Gastroesophageal sphincter (tissue), 4 donors: ENCODE measurements at regions not wholly inside any gene's neighbourhood (a gene's known extent, or its start where the extent isn't known, plus 50 kb on each side); places are given as distances from the start of the nearest gene placed in this dataset.

Experiments
- ATAC-seq: fragments of 150-250 bp; one replicate; pipeline ENCODE4 v1.9.1; 2016; ENCODE audit warnings: mild to moderate bottlenecking, moderate library complexity
- H3K27ac ChIP-seq, 4 donors: fragments of 200-600 bp; sonication (generic) in 3 of 4; 1 replicate in 3 of 4; 2 replicates in 1 of 4; pipeline ENCODE4 v1.5.1; 2016 to 2019
- H3K27me3 ChIP-seq: fragments of 200-600 bp; sonication (generic); one replicate; pipeline ENCODE4 v1.5.1; 2019
- H3K36me3 ChIP-seq, 2 donors: fragments of 200-600 bp; sonication (generic); one replicate each; pipeline ENCODE4 v1.5.1; 2019; ENCODE audit warnings: control low read depth in 1 of 2
- H3K4me1 ChIP-seq, 3 donors: fragments of 200-600 bp; sonication (generic); 1 replicate in 2 of 3; 2 replicates in 1 of 3; pipeline ENCODE4 v1.5.1; 2016 to 2019; ENCODE audit warnings: control low read depth in 2 of 3
- H3K4me3 ChIP-seq, 2 donors: fragments of 200-600 bp; sonication (generic); one replicate each; pipeline ENCODE4 v1.5.1; 2019; ENCODE audit warnings: mild to moderate bottlenecking in 1 of 2, moderate library complexity in 1 of 2
- H3K9me3 ChIP-seq, 3 donors: fragments of 200-600 bp; sonication (generic); one replicate each; pipeline ENCODE4 v1.5.1; 2017 to 2019; ENCODE audit warnings: control low read depth in 2 of 3
- CTCF ChIP-seq, 4 experiments: fragments of 200-600 bp in 2 of 4; fragments of 450-650 bp in 2 of 4; sonication (generic) in 1 of 4; IDR thresholded peaks; one replicate each; pipeline ENCODE4 v1.5.1; 2017 to 2019; ENCODE audit warnings: antibody characterized with exemption in 4 of 4, mild to moderate bottlenecking in 2 of 4, moderate library complexity in 2 of 4
- EP300 ChIP-seq: sonication (generic); formaldehyde crosslinking; IDR thresholded peaks from one replicate; pipeline ENCODE4 v1.6.1; 2017; ENCODE audit warnings: antibody characterized with exemption, mild to moderate bottlenecking
- POLR2A ChIP-seq, 2 donors: fragments of 450-650 bp; IDR thresholded peaks; one replicate each; pipeline ENCODE4 v1.6.1; 2017; ENCODE audit warnings: antibody characterized with exemption in 2 of 2, mild to moderate bottlenecking in 2 of 2, moderate library complexity in 1 of 2
- POLR2AphosphoS5 ChIP-seq: sonication (generic); formaldehyde crosslinking; IDR thresholded peaks from one replicate; pipeline ENCODE4 v1.6.1; 2017; ENCODE audit warnings: antibody characterized with exemption
- WGBS, 2 donors: methylation state at CpG; one replicate each; pipeline ENCODE4 v1.1.5; 2018; ENCODE audit warnings: low coverage in 1 of 2; 5-methylcytosine and 5-hydroxymethylcytosine counted together

DNA sequence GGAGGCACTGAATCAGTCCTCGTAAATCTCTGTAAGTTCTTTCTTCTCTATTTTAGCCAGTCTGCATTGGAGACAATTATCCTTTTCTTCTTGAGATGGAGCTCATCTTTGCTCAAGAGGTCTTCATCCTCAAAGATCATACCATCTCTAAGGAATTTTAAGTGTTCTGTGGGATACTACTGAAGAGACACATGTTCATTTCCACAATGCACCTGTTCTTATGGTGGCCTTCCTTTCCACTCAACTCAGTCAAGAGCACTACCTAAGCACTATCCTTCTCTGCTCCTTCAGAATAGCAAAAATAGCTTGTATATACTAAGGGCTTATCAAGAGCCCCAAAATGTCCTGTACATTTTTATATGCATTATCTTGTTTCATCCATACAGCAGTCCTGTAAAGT is 214.0 kb downstream of the KLF5 start:
- Histone ChIP-seq H3K27ac (peak overlapping the region in 1 of 4 donors; percentile 65), H3K27me3 (no peaks in the 10 kb centered on the region), H3K36me3 (no peaks in the 10 kb centered on the region), H3K4me1 (peaks cover 0 to 12% (median 0%) of the 10 kb centered on the region in 3 donors), H3K9me3 (no peaks in the 10 kb centered on the region), H3K4me3 (no peak overlapping the region)
- WGBS, 2 donors: 91 to 100% methylated on average over 1 of the region's 1 CpG
- no peak for ATAC-seq
- TF ChIP-seq CTCF (IDR thresholded peaks at IDR 0.05): no peak
- no peak for TF ChIP-seq EP300
- TF ChIP-seq POLR2A (IDR thresholded peaks at IDR 0.05): no peak
- TF ChIP-seq POLR2AphosphoS5: no peak

- H3K27ac ChIP-seq: no peak overlapping the region
- H3K27me3 ChIP-seq: no peaks in the 10 kb centered on the region
- no peak for ATAC-seq
- H3K4me1 ChIP-seq: no peaks in the 10 kb centered on the region
- H3K4me3 ChIP-seq: no peak overlapping the region
- TF ChIP-seq POLR2A (IDR thresholded peaks at IDR 0.05) (no peak), EP300 (no peak), CTCF (IDR thresholded peaks at IDR 0.05) (no peak), POLR2AphosphoS5 (no peak)
- no peaks in the 10 kb centered on the region for H3K36me3 ChIP-seq
- no peaks in the 10 kb centered on the region for H3K9me3 ChIP-seq
- 83% methylated on average over 1 of the region's 1 CpG; no CpG with 5 or more reads in 1 of the 2 donors for WGBS, 2 donors
Observed at GRCh38 chr13:73268306-73268705, 209.5 kb downstream of the KLF5 start.

DNA sequence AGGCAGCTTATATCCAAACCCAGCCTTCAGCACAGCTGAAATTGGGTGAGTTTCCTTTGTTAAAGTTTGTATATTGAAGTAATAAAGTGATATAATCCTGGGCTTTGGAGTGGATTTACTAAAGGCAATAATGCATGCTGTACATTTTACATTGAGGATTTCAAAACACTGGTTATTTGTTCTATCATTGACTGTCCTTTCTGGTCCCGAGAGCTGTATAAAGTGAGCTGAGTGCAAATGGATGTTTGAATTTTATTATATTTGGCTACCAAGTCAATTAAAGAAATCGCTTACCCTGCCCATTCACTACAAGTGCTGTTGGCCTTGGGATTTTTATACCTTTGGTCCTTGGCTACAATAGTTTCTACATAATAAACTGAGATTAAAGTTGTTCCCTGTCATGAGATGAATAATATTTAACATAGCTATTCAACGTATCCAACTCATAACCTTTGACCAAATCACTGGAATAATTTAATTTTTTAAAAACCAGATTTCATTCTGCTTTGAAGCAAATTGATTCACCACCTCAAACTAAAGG is 207.9 kb downstream of the KLF5 start:
- no peak for ATAC-seq
- H3K27ac ChIP-seq: no peak overlapping the region
- no peaks in the 10 kb centered on the region for H3K4me1 ChIP-seq
- H3K9me3 ChIP-seq: no peaks in the 10 kb centered on the region
- 78 to 79% methylated on average over 3 of the region's 3 CpGs for WGBS, 2 donors
- H3K4me3 ChIP-seq: no peak overlapping the region
- H3K27me3 ChIP-seq: no peaks in the 10 kb centered on the region
- H3K36me3 ChIP-seq: no peaks in the 10 kb centered on the region
- TF ChIP-seq POLR2A (IDR thresholded peaks at IDR 0.05) (no peak), EP300 (no peak), POLR2AphosphoS5 (no peak), CTCF (IDR thresholded peaks at IDR 0.05) (no peak)

- no peak overlapping the region for H3K4me3 ChIP-seq
- no peaks in the 10 kb centered on the region for H3K27me3 ChIP-seq
- no peak for TF ChIP-seq POLR2A (IDR thresholded peaks at IDR 0.05)
- TF ChIP-seq POLR2AphosphoS5: no peak
- TF ChIP-seq CTCF (IDR thresholded peaks at IDR 0.05): no peak
- TF ChIP-seq EP300: no peak
- H3K27ac ChIP-seq: no peak overlapping the region
- no peaks in the 10 kb centered on the region for H3K4me1 ChIP-seq
- H3K9me3 ChIP-seq: no peaks in the 10 kb centered on the region
- ATAC-seq: no peak
- H3K36me3 ChIP-seq: no peaks in the 10 kb centered on the region
- WGBS, 2 donors: 68 to 76% methylated on average over 5 of the region's 5 CpGs
Observed at GRCh38 chr13:73262862-73263627, 204.2 kb downstream of the KLF5 start.

- Histone ChIP-seq H3K4me3 (no peak overlapping the region), H3K36me3 (no peaks in the 10 kb centered on the region), H3K9me3 (no peaks in the 10 kb centered on the region), H3K27me3 (no peaks in the 10 kb centered on the region), H3K27ac (no peak overlapping the region), H3K4me1 (no peaks in the 10 kb centered on the region)
- 63 to 71% methylated on average over 4 of the region's 4 CpGs for WGBS, 2 donors
- no peak for TF ChIP-seq EP300
- TF ChIP-seq POLR2A (IDR thresholded peaks at IDR 0.05): no peak
- no peak for TF ChIP-seq CTCF (IDR thresholded peaks at IDR 0.05)
- no peak for TF ChIP-seq POLR2AphosphoS5
- ATAC-seq: no peak
Observed at GRCh38 chr13:73261739-73262216, 203.0 kb downstream of the KLF5 start.
